ENCODE measurements at regions not wholly inside any gene's neighbourhood (a gene's known extent, or its start where the extent isn't known, plus 50 kb on each side); places are given as distances from the start of the nearest gene placed in this dataset.
"Not testable (repeated sequence)": the region's sequence is repeated elsewhere in the genome, so short reads cannot be mapped to it uniquely, and the experiment has no call there.

- H3K9me3 ChIP-seq; H3K4me1 ChIP-seq; H3K27ac ChIP-seq; intact Hi-C loops (cut with DNase I); H3K36me3 ChIP-seq; H3K27me3 ChIP-seq; H3K4me3 ChIP-seq (replicated peaks in 1 of 3); DNase-seq: not testable (repeated sequence)
- WGBS, 2 donors: no CpG with 5 or more reads among the region's 17 CpGs
Observed at GRCh38 chr6:26799903-26800633, 140.5 kb upstream of the ZNF322 start.

GRCh38 chr6:26803762-26804161 is 144.2 kb upstream of the ZNF322 start:
- H3K27ac ChIP-seq; DNase-seq; H3K4me1 ChIP-seq; intact Hi-C loops (cut with DNase I); H3K36me3 ChIP-seq; H3K4me3 ChIP-seq (replicated peaks in 1 of 3); H3K9me3 ChIP-seq; H3K27me3 ChIP-seq: not testable (repeated sequence)
- no CpG with 5 or more reads among the region's 16 CpGs for WGBS, 2 donors

GRCh38 chr6:26811486-26812116 is 152.1 kb upstream of the ZNF322 start:
- DNase-seq; H3K27ac ChIP-seq; H3K4me1 ChIP-seq; H3K36me3 ChIP-seq; intact Hi-C loops (cut with DNase I); H3K4me3 ChIP-seq (replicated peaks in 1 of 3); H3K27me3 ChIP-seq; H3K9me3 ChIP-seq: not testable (repeated sequence)
- WGBS, 2 donors: no CpG with 5 or more reads among the region's 36 CpGs

DNA sequence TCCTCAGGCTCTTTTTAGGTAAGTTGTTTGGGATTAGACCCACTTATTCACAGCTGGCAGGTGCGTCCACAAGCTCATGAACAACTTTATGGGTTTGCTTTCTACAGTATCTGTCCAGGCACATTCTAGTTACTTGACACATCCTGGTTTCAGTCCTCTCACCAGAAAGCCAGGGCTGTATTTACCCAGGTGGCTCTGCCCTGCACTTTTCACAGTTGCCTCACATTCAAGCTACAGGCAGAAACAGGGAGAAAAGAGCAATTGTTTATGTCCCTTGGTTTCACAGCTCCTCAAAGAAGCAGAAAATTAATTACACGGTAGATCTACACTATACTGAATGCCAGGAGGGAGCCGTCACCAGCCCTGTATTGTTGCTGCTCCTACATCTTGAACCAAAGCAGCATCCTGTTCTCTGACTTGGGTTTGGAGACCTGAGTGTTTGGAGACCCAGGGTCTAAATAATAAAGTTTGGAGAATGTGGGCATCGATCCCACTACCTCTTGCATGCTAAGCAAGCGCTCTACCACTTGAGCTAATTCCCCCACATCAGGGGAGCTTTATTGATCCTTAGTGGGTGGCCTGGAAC is 159.2 kb upstream of the ZNF322 start:
- H3K4me3 ChIP-seq (replicated peaks in 1 of 3); H3K27ac ChIP-seq; H3K27me3 ChIP-seq; H3K36me3 ChIP-seq; H3K4me1 ChIP-seq; DNase-seq; intact Hi-C loops (cut with DNase I); H3K9me3 ChIP-seq: not testable (repeated sequence)
- WGBS, 2 donors: no CpG with 5 or more reads among the region's 5 CpGs

- H3K27me3 ChIP-seq; DNase-seq; H3K9me3 ChIP-seq; H3K36me3 ChIP-seq; intact Hi-C loops (cut with DNase I); H3K4me3 ChIP-seq (replicated peaks in 1 of 3); H3K4me1 ChIP-seq; H3K27ac ChIP-seq: not testable (repeated sequence)
- WGBS, 2 donors: no CpG with 5 or more reads among the region's 4 CpGs
Observed at GRCh38 chr6:26827965-26828364, 168.4 kb upstream of the ZNF322 start.

- H3K27ac ChIP-seq; intact Hi-C loops (cut with DNase I); DNase-seq; H3K4me1 ChIP-seq; H3K4me3 ChIP-seq (replicated peaks in 1 of 3); H3K36me3 ChIP-seq; H3K9me3 ChIP-seq; H3K27me3 ChIP-seq: not testable (repeated sequence)
- no CpG with 5 or more reads among the region's 2 CpGs for WGBS, 2 donors
Observed at GRCh38 chr6:26829480-26829879, 169.9 kb upstream of the ZNF322 start.

- H3K36me3 ChIP-seq; DNase-seq; intact Hi-C loops (cut with DNase I); H3K4me3 ChIP-seq (replicated peaks in 1 of 3); H3K27ac ChIP-seq; H3K4me1 ChIP-seq; H3K27me3 ChIP-seq; H3K9me3 ChIP-seq: not testable (repeated sequence)
- WGBS, 2 donors: 75% methylated on average over 9 of the region's 9 CpGs
Observed at GRCh38 chr6:26830992-26831391, 171.4 kb upstream of the ZNF322 start.

GRCh38 chr6:26835707-26836106 is 176.2 kb upstream of the ZNF322 start:
- intact Hi-C loops (cut with DNase I); H3K4me3 ChIP-seq (replicated peaks in 1 of 3); H3K27ac ChIP-seq; H3K27me3 ChIP-seq; DNase-seq; H3K36me3 ChIP-seq; H3K9me3 ChIP-seq; H3K4me1 ChIP-seq: not testable (repeated sequence)
- 85 to 88% methylated on average over 4 to 5 of the region's 5 CpGs for WGBS, 2 donors

DNA sequence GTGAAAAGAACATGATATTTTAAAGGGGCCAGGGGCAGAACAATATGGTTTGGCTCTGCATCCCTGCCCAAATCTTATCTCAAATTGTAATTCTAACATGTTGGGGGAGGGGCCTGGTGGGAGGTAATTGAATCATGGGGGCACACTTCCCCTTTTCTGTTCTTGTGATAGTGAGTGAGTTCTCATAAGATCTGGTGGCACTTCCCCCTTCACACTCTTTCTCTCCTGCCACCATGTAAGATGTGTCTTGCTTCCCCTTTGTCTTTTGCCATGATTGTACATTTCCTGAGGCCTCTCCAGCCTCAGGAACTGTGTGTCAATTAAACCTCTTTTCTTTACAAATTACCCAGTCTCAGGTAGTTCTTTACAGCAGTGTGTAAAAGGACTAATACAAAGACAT is 177.1 kb upstream of the ZNF322 start:
- intact Hi-C loops (cut with DNase I); H3K4me3 ChIP-seq (replicated peaks in 1 of 3); H3K9me3 ChIP-seq; H3K27ac ChIP-seq; H3K27me3 ChIP-seq; H3K4me1 ChIP-seq; DNase-seq; H3K36me3 ChIP-seq: not testable (repeated sequence)

DNA sequence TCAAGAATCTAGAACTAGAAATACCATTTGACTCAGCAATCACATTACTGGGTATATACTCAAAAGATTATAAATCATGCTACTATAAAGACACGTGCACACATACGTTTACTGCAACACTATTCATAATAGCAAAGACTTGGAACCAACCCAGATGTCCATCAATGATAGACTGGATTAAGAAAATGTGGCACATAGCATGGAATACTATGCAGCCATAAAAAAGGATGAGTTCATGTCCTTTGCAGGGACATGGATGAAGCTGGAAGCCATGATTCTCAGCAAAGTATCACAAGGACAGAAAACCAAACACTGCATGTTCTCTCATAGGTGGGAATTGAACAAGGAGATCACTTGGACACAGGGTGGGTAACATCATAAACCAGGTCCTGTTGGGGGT is 185.3 kb upstream of the ZNF322 start:
- H3K9me3 ChIP-seq; H3K36me3 ChIP-seq; H3K27me3 ChIP-seq; intact Hi-C loops (cut with DNase I); H3K4me1 ChIP-seq; H3K27ac ChIP-seq; H3K4me3 ChIP-seq (replicated peaks in 1 of 3); DNase-seq: not testable (repeated sequence)
- 92 to 100% methylated on average over 2 of the region's 2 CpGs for WGBS, 2 donors

- WGBS, 2 donors: 36 to 45% methylated on average over 1 of the region's 2 CpGs
- H3K36me3 ChIP-seq; H3K27me3 ChIP-seq; H3K4me3 ChIP-seq (replicated peaks in 1 of 3); H3K9me3 ChIP-seq; H3K27ac ChIP-seq; H3K4me1 ChIP-seq; intact Hi-C loops (cut with DNase I); DNase-seq: not testable (repeated sequence)
Observed at GRCh38 chr6:26857289-26857688, 197.7 kb upstream of the ZNF322 start.

- H3K4me1 ChIP-seq; DNase-seq; H3K27me3 ChIP-seq; intact Hi-C loops (cut with DNase I); H3K9me3 ChIP-seq; H3K36me3 ChIP-seq; H3K27ac ChIP-seq; H3K4me3 ChIP-seq (replicated peaks in 1 of 3): not testable (repeated sequence)
- WGBS, 2 donors: 75 to 80% methylated on average over 5 of the region's 5 CpGs
Observed at GRCh38 chr6:26859067-26859770, 199.7 kb upstream of the ZNF322 start.

GRCh38 chr6:26859771-26860163 is 200.2 kb upstream of the ZNF322 start:
- H3K27me3 ChIP-seq; H3K27ac ChIP-seq; intact Hi-C loops (cut with DNase I); DNase-seq; H3K4me1 ChIP-seq; H3K9me3 ChIP-seq; H3K36me3 ChIP-seq; H3K4me3 ChIP-seq (replicated peaks in 1 of 3): not testable (repeated sequence)
- 89 to 90% methylated on average over 2 of the region's 2 CpGs for WGBS, 2 donors

Data from thyroid gland (tissue), 4 donors.